Natural killer cell (primary cell): ENCODE measurements at regions not wholly inside any gene's neighbourhood (a gene's known extent, or its start where the extent isn't known, plus 50 kb on each side); places are given as distances from the start of the nearest gene placed in this dataset.

Source experiments
- ATAC-seq, 3 donors: fragments of 150-1000 bp in 2 of 3; fragments of 200-7000 bp in 1 of 3; cut with Tn5 transposase; 1 replicate in 1 of 3; 2 replicates in 2 of 3; pipeline ENCODE4 v1.10.0; 2021; ENCODE audit warnings: mild to moderate bottlenecking in 2 of 3, moderate library complexity in 2 of 3
- DNase-seq, 2 donors: peaks; one replicate each; pipeline versions ENCODE4 v3.0.0 to v3.0.0-alpha.2; 2013 to 2021; ENCODE audit warnings: mixed read lengths in 1 of 2
- H3K27ac ChIP-seq: one replicate; pipeline ENCODE4 v1.5.1; 2013; ENCODE audit warnings: mild to moderate bottlenecking, low read length
- H3K27me3 ChIP-seq: one replicate; pipeline ENCODE4 v1.6.1; 2013; ENCODE audit warnings: low read length; ENCODE audit not compliant: control insufficient read depth, insufficient read depth
- H3K36me3 ChIP-seq: one replicate; pipeline ENCODE4 v1.6.1; 2013; ENCODE audit warnings: low read length; ENCODE audit not compliant: control insufficient read depth, insufficient read depth
- H3K4me1 ChIP-seq: one replicate; pipeline ENCODE4 v1.6.1; 2013; ENCODE audit warnings: low read length; ENCODE audit not compliant: control insufficient read depth, insufficient read depth
- H3K4me3 ChIP-seq: one replicate; pipeline ENCODE4 v1.5.1; 2013; ENCODE audit warnings: low read length
- H3K9me3 ChIP-seq: one replicate; pipeline ENCODE4 v1.6.1; 2013; ENCODE audit warnings: low read length; ENCODE audit not compliant: control insufficient read depth, insufficient read depth
- H3K27ac Mint-ChIP-seq, 2 donors: one replicate each; pipeline ENCODE4 v1.8.0; 2022; ENCODE audit warnings: mild to moderate bottlenecking in 2 of 2, mixed read lengths in 2 of 2, moderate library complexity in 1 of 2
- H3K27me3 Mint-ChIP-seq, 2 donors: one replicate each; pipeline ENCODE4 v1.8.0; 2022; ENCODE audit warnings: low read depth in 2 of 2, mixed read lengths in 2 of 2
- H3K36me3 Mint-ChIP-seq: one replicate; pipeline ENCODE4 v1.8.0; 2022; ENCODE audit warnings: mixed read lengths
- H3K4me1 Mint-ChIP-seq, 2 donors: one replicate each; pipeline ENCODE4 v1.8.0; 2022; ENCODE audit warnings: mixed read lengths in 2 of 2
- H3K4me3 Mint-ChIP-seq: one replicate; pipeline ENCODE4 v1.8.0; 2022; ENCODE audit warnings: mild to moderate bottlenecking, moderate library complexity, mixed read lengths
- H3K9me3 Mint-ChIP-seq, 2 donors: one replicate each; pipeline ENCODE4 v1.8.0; 2022; ENCODE audit warnings: mixed read lengths in 2 of 2
- WGBS: methylation state at CpG from one replicate; pipeline ENCODE4 v1.1.7; 2013; ENCODE audit warnings: missing lambda C conversion rate; ENCODE audit not compliant: insufficient coverage; 5-methylcytosine and 5-hydroxymethylcytosine counted together
- intact Hi-C: fragments of 100-400 bp; cut with micrococcal nuclease; formaldehyde crosslinking; loops from one replicate; pipeline ENCODE4 v1.14.2; 2022
- TF ChIP-seq, protein P1 (sequence below): fragments of 200-600 bp; IDR thresholded peaks from one replicate; pipeline ENCODE4 v1.8.0; 2022; ENCODE audit warnings: antibody characterized with exemption

- H3K4me3 Mint-ChIP-seq: no peak overlapping the region
Measured at GRCh38 chr2:59874361-59874760, 679.1 kb downstream of the BCL11A start.

GRCh38 chr2:59871830-59872229, 681.6 kb downstream of the BCL11A start:
- no peak for DNase-seq
- peaks cover 0 to 4% of the 10 kb centered on the region in 2 donors for H3K27me3 Mint-ChIP-seq

More at GRCh38 chr2:59874361-59874760, 679.1 kb downstream of the BCL11A start:
- Histone ChIP-seq H3K4me1 (no peaks in the 10 kb centered on the region), H3K27ac (no peak overlapping the region), H3K27me3 (no peaks in the 10 kb centered on the region), H3K4me3 (no peak overlapping the region), H3K9me3 (no peaks in the 10 kb centered on the region), H3K36me3 (no peaks in the 10 kb centered on the region)
- intact Hi-C loops: no loop called here
- no peak for ATAC-seq
- Mint-ChIP-seq H3K36me3 (no peaks in the 10 kb centered on the region), H3K9me3 (no peaks in the 10 kb centered on the region), H3K4me1 (no peaks in the 10 kb centered on the region), H3K27me3 (peaks cover 0 to 4% of the 10 kb centered on the region in 2 donors), H3K27ac (no peak overlapping the region)
- no peak for DNase-seq
- TF ChIP-seq, protein P1, sequence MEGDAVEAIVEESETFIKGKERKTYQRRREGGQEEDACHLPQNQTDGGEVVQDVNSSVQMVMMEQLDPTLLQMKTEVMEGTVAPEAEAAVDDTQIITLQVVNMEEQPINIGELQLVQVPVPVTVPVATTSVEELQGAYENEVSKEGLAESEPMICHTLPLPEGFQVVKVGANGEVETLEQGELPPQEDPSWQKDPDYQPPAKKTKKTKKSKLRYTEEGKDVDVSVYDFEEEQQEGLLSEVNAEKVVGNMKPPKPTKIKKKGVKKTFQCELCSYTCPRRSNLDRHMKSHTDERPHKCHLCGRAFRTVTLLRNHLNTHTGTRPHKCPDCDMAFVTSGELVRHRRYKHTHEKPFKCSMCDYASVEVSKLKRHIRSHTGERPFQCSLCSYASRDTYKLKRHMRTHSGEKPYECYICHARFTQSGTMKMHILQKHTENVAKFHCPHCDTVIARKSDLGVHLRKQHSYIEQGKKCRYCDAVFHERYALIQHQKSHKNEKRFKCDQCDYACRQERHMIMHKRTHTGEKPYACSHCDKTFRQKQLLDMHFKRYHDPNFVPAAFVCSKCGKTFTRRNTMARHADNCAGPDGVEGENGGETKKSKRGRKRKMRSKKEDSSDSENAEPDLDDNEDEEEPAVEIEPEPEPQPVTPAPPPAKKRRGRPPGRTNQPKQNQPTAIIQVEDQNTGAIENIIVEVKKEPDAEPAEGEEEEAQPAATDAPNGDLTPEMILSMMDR: no peak
- 83% methylated on average over 6 of the region's 7 CpGs for WGBS

GRCh38 chr2:59868981-59869380, 684.5 kb downstream of the BCL11A start:
- TF ChIP-seq, protein P1: no peak
- no peaks in the 10 kb centered on the region for H3K36me3 ChIP-seq
- DNase-seq: no peak
- H3K4me1 Mint-ChIP-seq: no peaks in the 10 kb centered on the region
- no peaks in the 10 kb centered on the region for H3K9me3 Mint-ChIP-seq
- H3K4me3 Mint-ChIP-seq: no peak overlapping the region
- no peaks in the 10 kb centered on the region for H3K27me3 ChIP-seq
- peaks cover 0 to 4% of the 10 kb centered on the region in 2 donors for H3K27me3 Mint-ChIP-seq
- H3K9me3 ChIP-seq: no peaks in the 10 kb centered on the region
- H3K27ac Mint-ChIP-seq: no peak overlapping the region
- no peak overlapping the region for H3K4me3 ChIP-seq
- WGBS: 100% methylated on average over 2 of the region's 2 CpGs
- no peak for ATAC-seq
- H3K27ac ChIP-seq: no peak overlapping the region
- no peaks in the 10 kb centered on the region for H3K4me1 ChIP-seq
- H3K36me3 Mint-ChIP-seq: no peaks in the 10 kb centered on the region
- intact Hi-C loops: no loop called here

More at GRCh38 chr2:59871830-59872229, 681.6 kb downstream of the BCL11A start:
- H3K27ac Mint-ChIP-seq: no peak overlapping the region
- no peaks in the 10 kb centered on the region for H3K4me1 ChIP-seq
- H3K27me3 ChIP-seq: no peaks in the 10 kb centered on the region
- no peak overlapping the region for H3K4me3 Mint-ChIP-seq
- TF ChIP-seq, protein P1: no peak
- H3K9me3 Mint-ChIP-seq: no peaks in the 10 kb centered on the region
- H3K4me3 ChIP-seq: no peak overlapping the region
- no peak overlapping the region for H3K27ac ChIP-seq
- ATAC-seq: no peak
- H3K36me3 ChIP-seq: no peaks in the 10 kb centered on the region
- intact Hi-C loops: no loop called here
- no peaks in the 10 kb centered on the region for H3K36me3 Mint-ChIP-seq
- WGBS: 88% methylated on average over 3 of the region's 3 CpGs
- H3K4me1 Mint-ChIP-seq: no peaks in the 10 kb centered on the region
- no peaks in the 10 kb centered on the region for H3K9me3 ChIP-seq

GRCh38 chr2:59866436-59866835, 687.0 kb downstream of the BCL11A start:
- Histone ChIP-seq H3K9me3 (peaks cover 4% of the 10 kb centered on the region), H3K27ac (no peak overlapping the region), H3K4me3 (no peak overlapping the region), H3K36me3 (no peaks in the 10 kb centered on the region), H3K27me3 (no peaks in the 10 kb centered on the region), H3K4me1 (no peaks in the 10 kb centered on the region)
- Mint-ChIP-seq H3K4me1 (no peaks in the 10 kb centered on the region), H3K9me3 (peaks cover 0 to 5% of the 10 kb centered on the region in 2 donors), H3K27ac (no peak overlapping the region), H3K4me3 (no peak overlapping the region), H3K27me3 (peaks cover 0 to 4% of the 10 kb centered on the region in 2 donors), H3K36me3 (no peaks in the 10 kb centered on the region)
- TF ChIP-seq, protein P1: no peak
- no peak for DNase-seq
- ATAC-seq: no peak
- 82% methylated on average over 1 of the region's 3 CpGs for WGBS
- intact Hi-C loops: no loop called here
